GM21515 (cell line): ENCODE measurements at regions not wholly inside any gene's neighbourhood (a gene's known extent, or its start where the extent isn't known, plus 50 kb on each side); places are given as distances from the start of the nearest gene placed in this dataset.

Source experiments
- ATAC-seq: cut with Tn5 transposase; IDR thresholded peaks from one replicate; pipeline ENCODE4 v1.9.1; 2021; ENCODE audit not compliant: unreplicated experiment

DNA sequence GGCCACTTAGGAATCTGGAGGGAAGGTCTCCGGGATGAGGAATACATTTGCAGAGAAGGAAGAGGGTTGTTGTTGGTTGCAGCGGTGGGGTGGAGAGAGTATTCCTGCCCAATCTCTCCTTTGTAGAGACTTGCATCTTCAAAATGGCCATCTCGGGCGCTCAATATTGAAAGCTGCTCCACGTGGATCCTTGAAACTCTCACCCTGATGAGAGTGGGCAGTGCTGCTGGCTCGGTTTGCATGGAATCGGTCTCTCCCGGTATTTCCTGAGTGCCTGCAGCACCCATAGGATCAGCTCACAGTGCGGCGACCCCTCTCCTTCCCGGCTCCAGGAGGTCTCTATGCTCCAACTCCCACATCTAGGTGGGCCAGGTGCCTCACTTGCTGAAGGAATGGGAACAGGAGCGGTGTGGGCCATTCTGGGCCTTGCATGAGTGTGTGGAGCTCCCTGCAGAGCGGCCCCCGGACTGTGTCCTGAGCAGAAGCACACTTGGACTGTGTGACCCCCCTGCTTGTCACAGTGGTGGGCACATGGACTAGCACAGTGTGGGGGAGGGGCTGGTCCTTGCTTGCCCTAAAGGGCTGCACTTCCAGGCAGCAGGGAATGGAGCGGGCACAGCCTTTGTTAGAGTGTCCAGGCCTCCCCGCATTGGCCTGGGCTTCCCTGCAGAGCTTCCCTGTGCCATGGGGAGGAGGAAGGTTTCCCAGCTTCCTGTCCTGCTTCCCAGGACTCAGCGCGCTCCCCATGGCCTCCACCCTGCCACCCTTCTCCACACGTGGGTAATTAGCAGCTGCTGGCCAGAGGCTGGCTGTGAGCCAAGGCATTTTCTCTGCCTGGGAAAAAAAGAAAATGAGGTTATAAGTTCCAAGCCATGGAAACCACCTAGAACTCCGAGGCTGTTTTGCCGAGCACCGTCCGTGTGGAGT, 139.3 kb downstream of the IRF8 start:
- ATAC-seq: no peak

DNA sequence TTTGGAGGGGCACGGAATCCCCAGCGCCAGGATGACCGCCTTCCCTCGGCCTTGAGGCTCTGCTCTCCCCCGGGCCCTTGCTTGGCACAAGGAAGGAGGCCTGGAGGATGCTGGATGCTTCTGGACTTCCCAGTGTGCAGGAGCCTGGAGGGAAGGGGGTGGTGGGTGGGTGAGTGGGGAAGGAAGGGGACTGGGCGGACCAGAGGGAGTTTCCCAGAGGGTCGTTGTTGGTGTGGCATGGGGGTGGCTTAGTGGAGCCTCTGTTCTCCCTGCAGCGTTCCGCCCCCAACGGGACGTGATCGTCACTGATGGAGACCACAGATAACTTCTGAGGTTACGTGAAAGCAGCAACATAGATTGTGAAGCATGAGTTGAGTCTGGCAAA, 140.0 kb downstream of the IRF8 start:
- no peak for ATAC-seq

DNA sequence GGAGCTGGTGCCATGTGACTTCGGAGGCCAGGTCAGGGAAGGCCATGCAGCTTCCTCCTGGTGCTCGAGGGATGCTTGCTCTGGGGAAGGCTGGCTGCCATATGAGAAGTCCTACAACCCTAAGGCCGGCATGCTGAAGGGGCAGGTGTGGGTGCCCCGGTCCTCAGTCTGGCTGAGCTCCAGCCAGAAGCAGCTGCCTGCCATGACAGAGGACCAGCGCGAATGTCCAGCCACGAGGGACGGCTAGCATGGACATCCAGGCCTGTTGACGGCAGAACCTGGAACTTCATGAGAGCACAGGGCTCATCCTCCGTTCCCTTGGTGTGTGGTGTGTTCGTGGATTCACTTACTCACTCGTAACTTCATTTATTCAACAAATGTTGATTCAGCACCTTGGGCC, 140.6 kb downstream of the IRF8 start:
- ATAC-seq: no peak

DNA sequence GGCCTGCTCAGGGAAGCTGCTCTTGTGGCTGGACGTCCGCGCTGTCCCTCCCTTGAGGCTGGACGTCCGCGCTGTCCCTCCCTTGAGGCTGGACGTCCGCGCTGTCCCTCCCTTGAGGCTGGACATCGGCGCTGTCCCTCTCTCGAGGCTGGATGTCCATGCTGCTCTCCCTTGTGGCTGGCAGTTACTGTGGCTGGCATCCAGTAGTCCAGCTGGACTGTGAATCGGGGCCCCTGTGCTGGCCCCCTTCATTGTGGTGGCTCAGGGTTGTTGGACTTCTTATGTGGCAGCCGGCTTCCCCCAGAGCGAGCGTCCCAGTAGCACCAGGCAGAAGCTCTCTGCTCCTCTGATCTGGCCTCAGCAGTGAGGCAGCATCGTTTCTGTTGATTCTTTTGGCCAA, 141.5 kb downstream of the IRF8 start:
- no peak for ATAC-seq

DNA sequence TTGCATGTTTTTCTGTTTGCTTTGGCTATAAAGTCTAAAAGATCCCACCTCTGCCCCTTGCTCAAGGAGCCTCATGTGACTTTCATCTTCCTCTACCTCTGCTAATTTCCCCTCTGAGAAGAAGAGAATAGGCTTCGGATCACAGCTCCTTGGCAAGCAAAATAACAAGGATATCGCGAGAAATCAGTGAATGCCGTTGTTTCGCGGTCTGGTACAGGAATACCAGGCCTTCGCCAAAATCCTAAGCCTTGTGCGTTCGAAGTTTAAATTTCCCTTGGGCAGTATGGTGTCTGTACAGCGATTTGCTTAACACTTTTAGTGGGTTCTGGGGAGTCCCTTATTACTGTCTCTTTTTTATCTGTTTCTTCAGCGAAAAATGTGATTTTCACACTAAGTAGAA, 142.3 kb downstream of the IRF8 start:
- ATAC-seq: no peak

DNA sequence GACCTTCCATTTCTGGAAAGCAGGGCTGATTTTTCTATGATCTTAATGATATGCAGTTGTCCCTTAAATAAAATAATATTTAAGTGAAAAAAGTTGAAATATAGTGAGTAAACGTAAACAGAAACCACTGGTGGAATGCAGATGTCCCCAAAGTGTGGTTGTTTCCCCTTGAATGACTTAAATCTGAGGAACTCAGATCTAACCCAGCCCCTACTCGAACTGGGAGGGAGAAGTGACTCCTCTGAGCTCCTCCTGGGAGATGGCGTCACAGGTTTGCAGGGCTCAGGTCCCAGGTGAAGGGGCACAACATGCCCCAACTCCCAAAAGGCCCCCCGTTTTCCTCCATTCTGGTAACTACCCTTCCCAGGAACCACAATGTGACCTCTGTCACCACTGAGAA, 142.8 kb downstream of the IRF8 start:
- no peak for ATAC-seq

DNA sequence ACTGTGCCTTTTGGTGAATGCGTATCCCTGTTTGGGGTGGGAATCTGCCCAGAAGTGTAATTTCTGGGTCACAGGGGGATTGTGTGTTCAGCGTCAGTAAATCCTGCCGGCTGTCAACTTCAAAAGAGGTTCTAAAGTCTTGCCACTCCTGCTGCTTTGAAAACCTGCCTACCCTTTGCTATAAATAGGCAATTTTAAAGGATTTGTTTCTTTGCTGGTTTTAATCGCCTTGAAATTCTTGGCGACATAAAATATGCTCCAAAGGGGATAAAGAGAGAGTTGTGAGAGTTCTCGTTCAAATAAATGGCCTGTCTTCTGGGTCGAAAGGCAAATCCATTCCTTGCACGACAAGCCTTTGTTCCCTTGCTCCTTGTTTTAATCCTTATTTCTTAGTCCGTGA, 143.4 kb downstream of the IRF8 start:
- no peak for ATAC-seq

DNA sequence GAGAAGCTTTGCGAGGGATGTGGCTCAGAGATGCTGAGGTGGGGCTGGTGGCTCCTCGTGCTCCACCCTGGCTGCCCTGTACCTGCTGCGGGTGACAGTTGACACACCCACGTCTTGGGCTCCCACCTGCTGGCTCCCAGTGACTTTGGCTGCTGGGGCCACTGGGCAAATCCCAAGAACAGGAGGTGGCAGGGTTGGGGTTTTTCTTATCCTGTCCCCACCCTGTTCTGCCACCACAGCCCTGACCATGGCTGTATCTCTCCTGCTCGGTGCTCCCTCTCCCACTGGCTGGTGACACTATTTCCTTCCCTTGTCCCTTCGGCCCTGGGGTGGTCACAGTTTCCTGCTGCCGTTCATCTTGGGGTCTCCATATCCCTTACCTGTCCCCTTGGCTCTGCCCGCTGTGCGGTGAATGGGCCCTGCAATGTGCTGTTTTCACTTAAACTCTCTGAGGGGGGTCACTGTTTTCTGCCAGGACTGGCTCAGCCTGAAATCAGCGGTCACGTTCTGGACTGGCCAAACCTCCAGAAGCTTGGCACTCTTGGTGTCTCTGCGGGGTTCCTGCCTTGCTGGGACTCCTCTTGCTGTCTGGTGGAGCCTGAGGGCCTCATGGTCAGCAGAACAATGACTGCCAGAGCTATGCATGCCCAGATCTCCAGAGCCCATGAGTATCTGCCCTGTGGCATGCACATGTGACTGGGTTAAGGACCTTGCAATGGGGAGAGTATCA, 144.2 kb downstream of the IRF8 start:
- no peak for ATAC-seq

DNA sequence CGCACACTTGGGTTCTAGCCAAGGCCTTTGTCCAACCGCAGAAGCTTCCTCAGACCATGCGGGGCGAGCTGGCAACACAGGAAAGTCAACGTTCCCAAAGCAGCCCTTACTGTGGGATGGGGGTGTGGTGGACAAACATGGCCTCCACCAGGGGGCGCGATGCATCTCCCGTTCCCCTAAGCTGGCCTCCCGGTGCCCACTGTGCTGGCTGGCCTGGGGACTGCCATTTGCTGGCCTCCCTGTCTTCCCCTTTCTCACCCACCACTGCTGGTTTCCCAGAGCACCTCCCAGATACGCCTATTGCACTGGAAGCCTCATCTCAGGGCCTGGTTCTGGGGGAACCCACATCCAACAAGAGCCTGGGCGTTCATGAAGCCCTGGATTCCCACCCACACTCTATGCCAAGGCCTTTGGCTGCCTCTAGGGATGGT, 145.3 kb downstream of the IRF8 start:
- ATAC-seq: no peak

DNA sequence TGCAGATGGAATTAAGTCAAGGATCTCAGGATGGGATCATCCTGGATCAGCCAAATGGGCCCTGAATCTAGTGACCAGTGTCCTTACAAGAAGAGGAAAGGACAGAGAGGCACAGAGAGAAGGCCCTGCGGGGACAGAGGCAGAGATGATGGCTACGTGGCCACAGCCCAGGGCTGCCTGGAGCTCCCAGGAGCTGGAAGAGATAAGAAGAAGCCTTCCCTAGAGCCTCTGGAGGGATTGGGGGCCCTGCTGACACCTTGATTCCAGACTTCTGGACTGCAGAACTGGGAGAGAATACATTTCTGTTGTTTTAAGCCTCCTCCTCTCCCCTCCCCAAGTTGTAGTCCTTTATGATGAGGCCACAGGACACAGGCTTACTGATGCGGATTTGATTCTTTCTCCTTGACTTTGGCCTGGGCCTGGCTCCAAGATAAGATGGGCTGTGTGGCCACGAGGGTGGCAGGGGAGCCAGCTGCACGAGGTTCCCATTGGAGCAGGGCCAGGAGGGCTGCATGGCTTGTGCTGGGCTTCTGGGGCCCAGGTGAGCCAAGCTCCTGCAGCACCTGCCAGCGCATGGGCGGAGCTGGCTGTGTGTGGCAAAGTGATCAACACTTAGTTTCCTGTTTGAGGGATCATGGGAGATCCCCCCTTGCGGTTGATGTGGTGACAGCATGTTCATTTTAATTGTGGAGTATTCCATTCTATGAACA, 146.1 kb downstream of the IRF8 start:
- no peak for ATAC-seq

DNA sequence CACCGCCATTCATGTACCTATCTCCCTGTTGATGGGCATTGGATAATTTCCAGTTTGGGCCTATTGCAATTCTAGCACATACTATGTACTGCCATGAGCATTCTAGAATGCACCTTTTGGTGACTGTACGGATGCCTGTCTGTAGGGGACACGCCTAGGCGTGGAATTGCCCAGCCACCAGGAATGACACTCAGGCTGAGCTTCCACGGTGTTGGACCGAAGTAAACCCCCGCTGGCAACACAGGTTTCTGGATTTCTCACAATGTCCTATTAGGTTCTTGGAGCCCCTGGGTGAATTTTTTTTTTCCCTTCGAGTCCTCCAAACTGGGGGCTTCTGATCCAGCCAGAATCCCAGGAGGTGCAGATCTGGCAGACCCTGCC, 146.6 kb downstream of the IRF8 start:
- ATAC-seq: no peak

DNA sequence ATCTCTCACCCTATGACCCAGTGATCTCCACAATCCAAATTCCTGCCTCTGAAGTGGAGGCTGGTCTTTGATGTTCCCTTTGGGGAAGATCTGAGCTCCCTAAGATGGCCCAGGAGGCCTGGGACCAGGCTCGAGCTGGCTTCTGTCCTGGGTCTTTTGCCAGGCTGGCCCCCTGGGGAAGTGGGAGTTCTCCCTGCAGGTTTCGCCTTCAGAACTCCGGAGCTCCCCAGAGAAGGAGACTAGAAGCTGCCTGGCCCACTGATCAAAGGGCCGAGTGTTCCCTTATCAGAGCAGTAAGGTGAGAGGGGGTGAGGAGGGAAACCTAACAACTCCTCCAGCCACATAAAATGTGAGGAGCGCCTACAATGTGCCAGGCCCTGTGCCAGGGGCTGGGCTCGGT, 147.1 kb downstream of the IRF8 start:
- ATAC-seq: no peak

DNA sequence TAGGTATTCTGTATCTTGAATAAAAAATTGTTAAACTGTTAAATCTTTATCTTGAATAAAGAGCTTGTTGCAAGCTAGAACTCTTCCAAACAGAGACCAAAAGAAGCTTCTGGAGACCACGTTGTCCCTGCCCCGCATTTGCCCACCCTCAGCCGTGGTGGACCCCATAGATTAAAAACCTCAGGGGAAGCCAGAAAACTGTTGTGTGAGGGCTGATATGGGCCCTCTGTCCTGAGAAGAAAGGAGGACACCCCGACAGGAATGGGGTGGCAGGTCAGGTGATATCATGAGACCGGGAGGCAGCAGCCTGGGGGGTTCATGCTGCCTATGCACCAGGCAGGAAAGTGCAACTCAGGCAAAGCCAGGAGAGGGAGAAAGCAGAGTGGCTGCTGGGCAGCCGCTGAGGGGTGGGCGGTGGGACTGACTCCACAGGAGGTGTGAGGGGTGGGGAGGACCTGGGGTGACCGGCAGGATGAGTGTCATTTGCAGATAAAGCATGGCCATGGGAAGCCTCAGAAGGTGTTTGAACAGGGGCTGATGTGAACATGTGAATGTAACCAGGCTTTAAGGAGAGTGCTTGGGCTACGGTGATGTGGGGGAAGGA, 147.8 kb downstream of the IRF8 start:
- no peak for ATAC-seq

DNA sequence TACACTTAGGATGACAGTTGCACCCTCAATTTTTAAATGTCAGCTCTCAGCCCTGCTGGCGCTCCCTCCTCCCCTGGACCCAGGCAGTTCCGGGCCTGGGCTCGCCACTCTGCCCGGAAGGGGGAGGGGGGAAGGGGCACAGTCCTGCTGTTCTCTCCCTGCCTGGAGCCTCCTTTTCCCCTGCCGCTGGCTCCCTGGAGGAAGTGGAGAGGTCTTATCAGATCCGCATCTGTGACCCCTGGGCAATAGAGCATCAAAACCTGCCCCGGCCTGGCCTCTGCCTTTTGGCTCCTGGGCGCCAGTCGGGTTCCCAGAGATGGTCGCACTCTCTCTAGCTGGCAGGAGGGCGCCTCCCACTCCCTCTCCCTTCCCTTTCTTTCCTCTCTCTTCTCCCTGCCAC, 149.3 kb downstream of the IRF8 start:
- no peak for ATAC-seq

DNA sequence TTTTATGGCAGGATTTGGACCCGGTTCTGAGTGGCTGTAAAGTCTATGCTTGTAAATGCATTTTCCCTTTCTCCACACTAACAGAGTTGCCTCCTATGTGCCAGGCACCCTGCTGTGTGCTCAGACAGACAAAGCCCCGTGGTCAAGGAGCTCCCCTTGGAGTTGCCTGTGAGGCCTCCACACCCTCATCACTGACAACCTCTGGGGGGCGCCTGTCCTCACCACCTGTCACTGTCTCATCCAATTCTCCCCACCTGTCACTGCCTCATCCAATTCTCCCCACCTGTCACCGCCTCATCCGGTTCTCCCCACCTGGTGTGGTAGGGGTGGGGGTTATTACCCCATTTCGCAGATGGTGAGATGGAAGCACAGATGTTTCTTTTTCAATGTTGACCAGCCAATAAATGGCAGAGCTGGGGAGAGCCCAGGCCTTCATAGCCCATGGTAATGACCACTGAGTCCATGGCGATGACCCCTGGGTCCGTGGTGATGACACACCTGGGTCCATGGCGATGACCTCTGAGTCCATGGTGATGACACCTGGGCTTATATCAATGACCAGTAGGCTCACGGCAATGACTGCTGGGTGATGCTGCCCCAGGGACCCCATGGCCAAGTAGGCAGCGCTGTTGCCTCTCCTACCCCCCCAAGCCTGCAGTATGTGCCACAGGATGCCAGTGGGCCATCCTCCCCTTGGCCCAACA, 150.1 kb downstream of the IRF8 start:
- no peak for ATAC-seq

DNA sequence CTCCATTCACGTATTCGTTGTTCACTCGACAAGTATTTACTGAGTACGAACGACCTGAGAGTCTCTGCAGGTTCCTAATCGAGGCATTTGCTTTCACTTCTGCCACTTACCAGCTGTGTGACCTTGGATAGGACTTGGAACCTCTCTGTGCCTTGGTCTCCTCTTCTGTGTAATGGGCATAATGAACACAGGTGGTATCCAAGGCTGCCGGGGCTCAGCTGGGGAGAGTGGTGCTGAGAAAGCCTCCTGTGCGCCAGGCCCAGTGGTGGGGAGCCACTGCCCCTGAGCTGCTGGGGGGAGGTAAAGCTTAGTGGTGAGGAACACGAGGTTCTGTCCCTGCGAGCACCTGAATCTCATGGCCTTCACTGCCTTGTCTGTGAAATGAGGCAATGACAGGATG, 150.7 kb downstream of the IRF8 start:
- ATAC-seq: no peak

DNA sequence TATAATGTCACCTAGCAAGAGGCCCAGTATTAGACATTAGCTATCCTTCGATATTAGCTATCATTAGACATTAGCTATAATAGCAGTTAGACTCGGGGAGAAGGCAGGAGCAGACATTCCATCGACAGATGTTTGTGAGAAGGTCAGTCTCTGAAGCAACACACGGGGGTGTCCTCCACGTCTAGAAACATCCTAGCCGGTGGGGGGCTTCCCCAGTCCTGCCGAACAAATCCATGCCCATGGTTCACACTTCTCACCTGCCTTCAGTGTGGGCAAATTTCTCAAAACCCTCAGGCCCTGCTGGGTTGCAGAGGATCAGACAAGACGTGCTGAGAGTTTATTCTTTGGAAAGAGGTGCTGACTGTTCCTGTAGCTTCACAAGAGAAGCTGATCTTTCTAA, 151.1 kb downstream of the IRF8 start:
- ATAC-seq: no peak

DNA sequence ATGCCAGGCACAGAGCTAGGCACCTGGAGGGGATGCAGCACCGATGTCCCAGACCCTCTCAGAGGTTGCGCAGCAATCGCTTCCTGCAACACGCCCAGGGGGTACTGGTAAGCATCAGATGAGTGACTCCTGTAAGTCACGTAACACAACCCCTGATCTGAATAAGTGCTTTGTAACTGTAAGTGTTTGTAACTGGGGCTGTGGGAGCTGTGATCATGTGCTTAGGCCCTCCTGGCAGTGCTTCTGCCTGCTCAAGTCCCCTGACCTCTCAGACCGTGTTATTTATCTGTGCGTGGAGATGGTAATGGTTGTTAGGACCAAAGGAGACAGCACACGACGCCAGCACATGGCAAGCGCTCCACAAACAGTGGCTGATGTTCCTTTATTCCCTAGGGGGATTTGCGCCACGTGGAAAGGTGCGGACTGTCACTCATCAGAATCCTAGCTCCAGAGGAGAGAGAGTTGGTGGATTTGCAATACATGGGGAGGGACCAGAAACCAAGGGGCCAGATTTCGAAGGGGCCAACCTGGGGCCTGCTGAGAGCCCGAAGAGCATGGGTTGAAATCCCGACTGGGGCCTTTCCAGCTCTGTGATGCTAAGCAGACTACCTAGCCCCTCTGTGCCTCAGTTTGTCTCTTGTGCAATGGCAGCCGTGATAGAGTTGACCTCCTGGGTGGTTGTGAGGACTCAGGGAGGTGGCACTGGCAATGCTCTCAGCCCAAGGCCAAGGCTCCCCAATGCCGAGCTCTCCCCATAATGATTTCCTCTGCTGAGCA, 151.8 kb downstream of the IRF8 start:
- no peak for ATAC-seq

DNA sequence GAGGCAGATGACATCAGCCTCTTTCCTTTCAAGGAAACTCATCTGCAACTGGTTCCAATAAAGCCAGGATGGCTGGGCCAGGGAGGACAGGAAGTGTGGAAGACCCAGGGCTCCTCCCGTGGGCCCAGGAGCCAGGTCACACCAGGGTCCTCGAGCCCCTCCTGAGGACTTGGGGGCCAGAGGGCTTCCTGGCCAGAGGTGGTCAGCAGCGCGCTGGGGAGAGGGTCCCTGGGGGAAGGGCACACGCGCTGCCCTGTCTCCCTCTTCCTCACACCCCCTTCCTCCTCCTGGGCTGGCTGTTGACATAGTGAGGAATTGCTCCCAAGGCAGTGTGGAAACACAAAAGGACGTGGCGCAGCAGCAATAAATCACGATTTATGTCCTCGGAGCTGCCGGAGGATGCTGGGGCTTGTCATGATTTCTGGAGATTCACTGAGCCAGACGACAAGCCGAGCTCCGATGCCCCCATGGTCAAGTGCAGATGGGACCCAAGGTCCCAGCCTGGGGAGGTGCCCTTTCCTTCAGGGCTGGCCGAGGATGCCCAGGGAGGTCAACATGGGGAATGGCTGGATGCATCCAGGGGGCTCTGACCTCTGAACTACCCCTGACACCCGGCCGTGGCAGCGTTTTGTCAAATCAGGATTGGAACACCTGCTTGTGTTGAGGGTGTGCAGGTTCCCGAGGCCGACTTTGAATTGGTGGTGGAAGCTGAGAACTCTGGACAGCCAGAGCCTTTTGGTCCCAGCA, 152.6 kb downstream of the IRF8 start:
- no peak for ATAC-seq
